CD4-positive, alpha-beta T cell treated with Interleukin-6 for 4 hours (primary cell): ENCODE measurements at regions not wholly inside any gene's neighbourhood (a gene's known extent, or its start where the extent isn't known, plus 50 kb on each side); places are given as distances from the start of the nearest gene placed in this dataset.
"Not testable (repeated sequence)": the region's sequence is repeated elsewhere in the genome, so short reads cannot be mapped to it uniquely, and the experiment has no call there.

Experiments
- DNase-seq: peaks from one replicate; pipeline ENCODE4 v3.0.0-alpha.2; 2020; ENCODE audit warnings: mixed read lengths

- DNase-seq: no peak
Observed at GRCh38 chr3:82001276-82001923, 240.0 kb upstream of the GBE1 start.

GRCh38 chr3:82000773-82001172 is 239.3 kb upstream of the GBE1 start:
- DNase-seq: no peak

GRCh38 chr3:82000350-82000749 is 238.9 kb upstream of the GBE1 start:
- no peak for DNase-seq

- DNase-seq: no peak
Observed at GRCh38 chr3:81998907-81999306, 237.5 kb upstream of the GBE1 start.

- no peak for DNase-seq
Observed at GRCh38 chr3:81998139-81998755, 236.8 kb upstream of the GBE1 start.

GRCh38 chr3:81997390-81997789 is 235.9 kb upstream of the GBE1 start:
- no peak for DNase-seq

GRCh38 chr3:81995329-81995728 is 233.9 kb upstream of the GBE1 start:
- no peak for DNase-seq

- DNase-seq: no peak
Observed at GRCh38 chr3:81989758-81990157, 228.3 kb upstream of the GBE1 start.

- DNase-seq: no peak
Observed at GRCh38 chr3:81989274-81989673, 227.8 kb upstream of the GBE1 start.

- not testable (repeated sequence) for DNase-seq
Observed at GRCh38 chr3:81987412-81987811, 226.0 kb upstream of the GBE1 start.

GRCh38 chr3:81985996-81986723 is 224.7 kb upstream of the GBE1 start:
- no peak for DNase-seq

- DNase-seq: no peak
Observed at GRCh38 chr3:81983382-81983781, 221.9 kb upstream of the GBE1 start.

GRCh38 chr3:81980596-81981494 is 219.4 kb upstream of the GBE1 start:
- DNase-seq: no peak

GRCh38 chr3:81974751-81975150 is 213.3 kb upstream of the GBE1 start:
- DNase-seq: no peak

GRCh38 chr3:81968658-81969057 is 207.2 kb upstream of the GBE1 start:
- DNase-seq: no peak

GRCh38 chr3:81967393-81967792 is 205.9 kb upstream of the GBE1 start:
- no peak for DNase-seq

- DNase-seq: no peak
Observed at GRCh38 chr3:81965696-81966095, 204.3 kb upstream of the GBE1 start.

GRCh38 chr3:81962396-81962795 is 201.0 kb upstream of the GBE1 start:
- no peak for DNase-seq

- DNase-seq: no peak
Observed at GRCh38 chr3:81958972-81959640, 197.7 kb upstream of the GBE1 start.

GRCh38 chr3:81955878-81956277 is 194.4 kb upstream of the GBE1 start:
- DNase-seq: no peak

GRCh38 chr3:81953111-81953510 is 191.7 kb upstream of the GBE1 start:
- DNase-seq: no peak

GRCh38 chr3:81952141-81952540 is 190.7 kb upstream of the GBE1 start:
- no peak for DNase-seq

- DNase-seq: no peak
Observed at GRCh38 chr3:81951636-81952035, 190.2 kb upstream of the GBE1 start.
